ENCODE measurements at regions not wholly inside any gene's neighbourhood (a gene's known extent, or its start where the extent isn't known, plus 50 kb on each side); places are given as distances from the start of the nearest gene placed in this dataset.

DNA sequence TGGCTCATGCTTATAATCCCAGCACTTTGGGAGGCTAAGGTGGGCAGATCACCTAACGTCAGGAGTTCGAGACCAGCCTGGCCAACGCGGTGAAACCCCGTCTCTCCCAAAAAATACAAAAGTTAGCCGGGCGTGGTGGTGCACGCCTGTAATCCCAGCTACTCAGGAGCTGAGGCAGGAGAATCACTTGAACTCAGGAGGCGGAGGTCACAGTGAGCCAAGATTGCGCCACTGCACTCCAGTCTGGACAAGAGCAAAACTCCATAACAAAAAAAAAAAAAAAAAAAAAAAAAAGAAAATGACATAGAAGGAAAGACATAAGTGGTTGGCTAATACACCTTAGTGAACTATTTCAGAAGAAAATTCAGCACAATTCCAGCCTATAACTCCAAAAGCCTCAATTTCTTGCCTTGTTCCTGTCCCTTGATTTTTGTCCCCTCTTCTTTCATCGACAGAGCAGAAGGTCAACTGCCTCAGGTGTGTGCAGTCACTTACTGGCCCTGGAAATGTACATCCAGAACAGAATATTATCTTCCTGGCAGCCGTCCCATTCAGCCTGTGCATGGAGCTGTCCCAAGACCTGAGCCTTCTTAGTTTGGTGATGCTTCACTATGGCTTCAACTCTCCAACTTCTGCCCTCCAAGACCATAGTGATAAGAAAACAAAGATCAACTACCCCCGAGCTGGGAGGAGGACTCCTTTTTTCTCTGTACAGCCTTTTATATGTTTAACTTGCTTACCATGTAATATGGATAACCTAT is 117.6 kb downstream of the LY86 start:
- DNase-seq (ENCODE audit: low spot score) = no peak
- H3K4me1 ChIP-seq (ENCODE audit: control insufficient read depth in 4 of 4, insufficient read depth in 4 of 4, low read length in 3 of 4) = peaks cover 0 to 6% (median 0%) of the 10 kb centered on the region in 4 donors
- H3K9me3 ChIP-seq (ENCODE audit: control insufficient read depth in 4 of 4, low read length in 3 of 4) = no peaks in the 10 kb centered on the region
- TF ChIP-seq JUND (IDR thresholded peaks at IDR 0.05) (no peak), GABPA (IDR thresholded peaks at IDR 0.05 in 1 of 2, conservative IDR thresholded peaks at IDR 0.05 in 1 of 2) (no peak), RAD21 (IDR thresholded peaks at IDR 0.05) (no peak), FOXA2 (IDR thresholded peaks at IDR 0.05) (no peak)
- TF ChIP-seq, protein P1, sequence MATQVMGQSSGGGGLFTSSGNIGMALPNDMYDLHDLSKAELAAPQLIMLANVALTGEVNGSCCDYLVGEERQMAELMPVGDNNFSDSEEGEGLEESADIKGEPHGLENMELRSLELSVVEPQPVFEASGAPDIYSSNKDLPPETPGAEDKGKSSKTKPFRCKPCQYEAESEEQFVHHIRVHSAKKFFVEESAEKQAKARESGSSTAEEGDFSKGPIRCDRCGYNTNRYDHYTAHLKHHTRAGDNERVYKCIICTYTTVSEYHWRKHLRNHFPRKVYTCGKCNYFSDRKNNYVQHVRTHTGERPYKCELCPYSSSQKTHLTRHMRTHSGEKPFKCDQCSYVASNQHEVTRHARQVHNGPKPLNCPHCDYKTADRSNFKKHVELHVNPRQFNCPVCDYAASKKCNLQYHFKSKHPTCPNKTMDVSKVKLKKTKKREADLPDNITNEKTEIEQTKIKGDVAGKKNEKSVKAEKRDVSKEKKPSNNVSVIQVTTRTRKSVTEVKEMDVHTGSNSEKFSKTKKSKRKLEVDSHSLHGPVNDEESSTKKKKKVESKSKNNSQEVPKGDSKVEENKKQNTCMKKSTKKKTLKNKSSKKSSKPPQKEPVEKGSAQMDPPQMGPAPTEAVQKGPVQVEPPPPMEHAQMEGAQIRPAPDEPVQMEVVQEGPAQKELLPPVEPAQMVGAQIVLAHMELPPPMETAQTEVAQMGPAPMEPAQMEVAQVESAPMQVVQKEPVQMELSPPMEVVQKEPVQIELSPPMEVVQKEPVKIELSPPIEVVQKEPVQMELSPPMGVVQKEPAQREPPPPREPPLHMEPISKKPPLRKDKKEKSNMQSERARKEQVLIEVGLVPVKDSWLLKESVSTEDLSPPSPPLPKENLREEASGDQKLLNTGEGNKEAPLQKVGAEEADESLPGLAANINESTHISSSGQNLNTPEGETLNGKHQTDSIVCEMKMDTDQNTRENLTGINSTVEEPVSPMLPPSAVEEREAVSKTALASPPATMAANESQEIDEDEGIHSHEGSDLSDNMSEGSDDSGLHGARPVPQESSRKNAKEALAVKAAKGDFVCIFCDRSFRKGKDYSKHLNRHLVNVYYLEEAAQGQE (IDR thresholded peaks at IDR 0.05) = no peak
- H3K36me3 ChIP-seq (ENCODE audit: control insufficient read depth in 4 of 4, insufficient read depth in 3 of 4, low read depth in 1 of 4, low read length in 3 of 4) = no peaks in the 10 kb centered on the region
- H3K27ac ChIP-seq (ENCODE audit: low read depth in 1 of 2, low read length in 2 of 2) = no peak overlapping the region
- WGBS = 92% methylated on average over 13 of the region's 13 CpGs
- H3K9ac ChIP-seq (ENCODE audit: low read depth in 1 of 2, low read length in 2 of 2) = no peak overlapping the region
- no peaks in the 10 kb centered on the region for H3K27me3 ChIP-seq (ENCODE audit: control insufficient read depth in 4 of 4, insufficient read depth in 4 of 4, low read length in 3 of 4)
- H3K4me3 ChIP-seq (ENCODE audit: low read depth in 1 of 3, low read length in 3 of 3) = no peak overlapping the region

DNA sequence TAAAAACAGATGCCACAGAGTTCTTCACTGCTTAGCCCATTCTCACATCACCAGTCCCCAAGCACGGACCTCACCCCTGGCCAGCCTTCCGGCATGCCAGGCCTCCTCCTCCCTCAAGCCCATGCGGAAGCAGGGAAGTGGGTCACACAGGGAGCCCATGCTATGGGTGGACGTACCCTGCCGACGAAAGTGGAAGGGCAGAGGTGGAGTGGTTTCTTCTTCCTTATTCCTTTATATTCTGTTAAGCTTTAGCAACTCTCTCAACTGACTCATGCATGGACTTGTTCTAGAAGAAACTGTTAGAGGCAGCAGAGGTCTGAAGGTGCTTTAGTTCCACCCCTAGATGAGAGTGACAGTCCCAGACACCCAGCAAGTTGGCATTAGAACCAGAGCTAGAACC is 118.6 kb downstream of the LY86 start:
- TF ChIP-seq RXRA (IDR thresholded peaks at IDR 0.05) (no peak), TAF1 (conservative IDR thresholded peaks at IDR 0.05) (no peak), SP1 (IDR thresholded peaks at IDR 0.05) (no peak), YY1 (IDR thresholded peaks at IDR 0.05) (no peak), RAD21 (IDR thresholded peaks at IDR 0.05) (no peak), EGR1 (IDR thresholded peaks at IDR 0.05; ENCODE audit: low read depth in 2 of 2) (no peak), HNF4A (conservative IDR thresholded peaks at IDR 0.05) (no peak), HNF4G (IDR thresholded peaks at IDR 0.05) (no peak), NR2F2 (IDR thresholded peaks at IDR 0.05) (no peak), GABPA (IDR thresholded peaks at IDR 0.05 in 1 of 2, conservative IDR thresholded peaks at IDR 0.05 in 1 of 2) (no peak), FOXA2 (IDR thresholded peaks at IDR 0.05) (no peak)
- TF ChIP-seq, protein P2, sequence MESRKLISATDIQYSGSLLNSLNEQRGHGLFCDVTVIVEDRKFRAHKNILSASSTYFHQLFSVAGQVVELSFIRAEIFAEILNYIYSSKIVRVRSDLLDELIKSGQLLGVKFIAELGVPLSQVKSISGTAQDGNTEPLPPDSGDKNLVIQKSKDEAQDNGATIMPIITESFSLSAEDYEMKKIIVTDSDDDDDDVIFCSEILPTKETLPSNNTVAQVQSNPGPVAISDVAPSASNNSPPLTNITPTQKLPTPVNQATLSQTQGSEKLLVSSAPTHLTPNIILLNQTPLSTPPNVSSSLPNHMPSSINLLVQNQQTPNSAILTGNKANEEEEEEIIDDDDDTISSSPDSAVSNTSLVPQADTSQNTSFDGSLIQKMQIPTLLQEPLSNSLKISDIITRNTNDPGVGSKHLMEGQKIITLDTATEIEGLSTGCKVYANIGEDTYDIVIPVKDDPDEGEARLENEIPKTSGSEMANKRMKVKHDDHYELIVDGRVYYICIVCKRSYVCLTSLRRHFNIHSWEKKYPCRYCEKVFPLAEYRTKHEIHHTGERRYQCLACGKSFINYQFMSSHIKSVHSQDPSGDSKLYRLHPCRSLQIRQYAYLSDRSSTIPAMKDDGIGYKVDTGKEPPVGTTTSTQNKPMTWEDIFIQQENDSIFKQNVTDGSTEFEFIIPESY (IDR thresholded peaks at IDR 0.05) = no peak
- TF ChIP-seq, protein P1 (IDR thresholded peaks at IDR 0.05) = no peak
- TF ChIP-seq, protein P3, sequence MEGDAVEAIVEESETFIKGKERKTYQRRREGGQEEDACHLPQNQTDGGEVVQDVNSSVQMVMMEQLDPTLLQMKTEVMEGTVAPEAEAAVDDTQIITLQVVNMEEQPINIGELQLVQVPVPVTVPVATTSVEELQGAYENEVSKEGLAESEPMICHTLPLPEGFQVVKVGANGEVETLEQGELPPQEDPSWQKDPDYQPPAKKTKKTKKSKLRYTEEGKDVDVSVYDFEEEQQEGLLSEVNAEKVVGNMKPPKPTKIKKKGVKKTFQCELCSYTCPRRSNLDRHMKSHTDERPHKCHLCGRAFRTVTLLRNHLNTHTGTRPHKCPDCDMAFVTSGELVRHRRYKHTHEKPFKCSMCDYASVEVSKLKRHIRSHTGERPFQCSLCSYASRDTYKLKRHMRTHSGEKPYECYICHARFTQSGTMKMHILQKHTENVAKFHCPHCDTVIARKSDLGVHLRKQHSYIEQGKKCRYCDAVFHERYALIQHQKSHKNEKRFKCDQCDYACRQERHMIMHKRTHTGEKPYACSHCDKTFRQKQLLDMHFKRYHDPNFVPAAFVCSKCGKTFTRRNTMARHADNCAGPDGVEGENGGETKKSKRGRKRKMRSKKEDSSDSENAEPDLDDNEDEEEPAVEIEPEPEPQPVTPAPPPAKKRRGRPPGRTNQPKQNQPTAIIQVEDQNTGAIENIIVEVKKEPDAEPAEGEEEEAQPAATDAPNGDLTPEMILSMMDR (IDR thresholded peaks at IDR 0.05; ENCODE audit: low read depth, low read length, missing input control) = no peak
- TF ChIP-seq, protein P4, sequence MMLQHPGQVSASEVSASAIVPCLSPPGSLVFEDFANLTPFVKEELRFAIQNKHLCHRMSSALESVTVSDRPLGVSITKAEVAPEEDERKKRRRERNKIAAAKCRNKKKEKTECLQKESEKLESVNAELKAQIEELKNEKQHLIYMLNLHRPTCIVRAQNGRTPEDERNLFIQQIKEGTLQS (IDR thresholded peaks at IDR 0.05) = no peak
- TF ChIP-seq, protein P5, sequence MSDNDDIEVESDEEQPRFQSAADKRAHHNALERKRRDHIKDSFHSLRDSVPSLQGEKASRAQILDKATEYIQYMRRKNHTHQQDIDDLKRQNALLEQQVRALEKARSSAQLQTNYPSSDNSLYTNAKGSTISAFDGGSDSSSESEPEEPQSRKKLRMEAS (IDR thresholded peaks at IDR 0.05) = no peak
- no peak for DNase-seq (ENCODE audit: low spot score)
- H3K9me3 ChIP-seq (ENCODE audit: control insufficient read depth in 4 of 4, low read length in 3 of 4) = no peaks in the 10 kb centered on the region
- H3K4me1 ChIP-seq (ENCODE audit: control insufficient read depth in 4 of 4, insufficient read depth in 4 of 4, low read length in 3 of 4) = peaks cover 0 to 8% (median 2%) of the 10 kb centered on the region in 4 donors
- no peaks in the 10 kb centered on the region for H3K27me3 ChIP-seq (ENCODE audit: control insufficient read depth in 4 of 4, insufficient read depth in 4 of 4, low read length in 3 of 4)
- H3K27ac ChIP-seq (ENCODE audit: low read depth in 1 of 2, low read length in 2 of 2) = no peak overlapping the region
- no peak overlapping the region for H3K4me3 ChIP-seq (ENCODE audit: low read depth in 1 of 3, low read length in 3 of 3)
- H3K36me3 ChIP-seq (ENCODE audit: control insufficient read depth in 4 of 4, insufficient read depth in 3 of 4, low read depth in 1 of 4, low read length in 3 of 4) = no peaks in the 10 kb centered on the region
- no peak overlapping the region for H3K9ac ChIP-seq (ENCODE audit: low read depth in 1 of 2, low read length in 2 of 2)
- 89% methylated on average over 6 of the region's 6 CpGs for WGBS

All from liver (tissue), 8 donors.